Right cardiac atrium (tissue), 5 donors: ENCODE measurements at regions not wholly inside any gene's neighbourhood (a gene's known extent, or its start where the extent isn't known, plus 50 kb on each side); places are given as distances from the start of the nearest gene placed in this dataset.
"Not testable (repeated sequence)": the region's sequence is repeated elsewhere in the genome, so short reads cannot be mapped to it uniquely, and the experiment has no call there.

ENCODE experiments used
- ATAC-seq, 2 donors: fragments of 200-7000 bp; cut with Tn5 transposase; one replicate each; pipeline versions ENCODE4 v1.8.0 to v1.9.1; 2020; ENCODE audit warnings: moderate library complexity in 2 of 2, mild to moderate bottlenecking in 1 of 2
- DNase-seq, 3 donors: peaks; one replicate each; pipeline ENCODE4 v3.0.0-alpha.2; 2020
- H3K27ac ChIP-seq: one replicate; pipeline ENCODE4 v1.5.1; 2013; ENCODE audit warnings: mild to moderate bottlenecking, low read length, control low read depth, moderate library complexity
- H3K27me3 ChIP-seq: one replicate; pipeline ENCODE4 v1.6.1; 2013; ENCODE audit not compliant: control insufficient read depth, insufficient read depth
- H3K4me1 ChIP-seq: one replicate; pipeline ENCODE4 v1.6.1; 2013; ENCODE audit warnings: low read length; ENCODE audit not compliant: control insufficient read depth, insufficient read depth
- H3K4me3 ChIP-seq: one replicate; pipeline ENCODE4 v1.5.1; 2013; ENCODE audit warnings: low read length, control low read depth
- H3K9me3 ChIP-seq: one replicate; pipeline ENCODE4 v1.6.1; 2013; ENCODE audit warnings: low read length; ENCODE audit not compliant: control insufficient read depth
- WGBS: extraction: QIAGEN DNeasy Blood & Tissue Kit; methylation state at CpG from one replicate; pipeline ENCODE4 v1.1.7; 2013; 5-methylcytosine and 5-hydroxymethylcytosine counted together
- intact Hi-C, 4 donors: fragments of 100-400 bp; cut with DNase I; formaldehyde crosslinking; loops; one replicate each; pipeline versions ENCODE4 v1.11.0 to v1.14.0; 2022 to 2023
- donor health status: healthy with polysubstance abuse.
- donor health status: DM: no; HTN: yes; CAD: no.
- donor health status: DM: no; HTN: no; CAD: no.
- donor health status: DM: no; HTN: yes; CAD: no; lungs with severe emphysema.
- donor health status: DM: yes; HTN: yes; CAD: no.

DNA sequence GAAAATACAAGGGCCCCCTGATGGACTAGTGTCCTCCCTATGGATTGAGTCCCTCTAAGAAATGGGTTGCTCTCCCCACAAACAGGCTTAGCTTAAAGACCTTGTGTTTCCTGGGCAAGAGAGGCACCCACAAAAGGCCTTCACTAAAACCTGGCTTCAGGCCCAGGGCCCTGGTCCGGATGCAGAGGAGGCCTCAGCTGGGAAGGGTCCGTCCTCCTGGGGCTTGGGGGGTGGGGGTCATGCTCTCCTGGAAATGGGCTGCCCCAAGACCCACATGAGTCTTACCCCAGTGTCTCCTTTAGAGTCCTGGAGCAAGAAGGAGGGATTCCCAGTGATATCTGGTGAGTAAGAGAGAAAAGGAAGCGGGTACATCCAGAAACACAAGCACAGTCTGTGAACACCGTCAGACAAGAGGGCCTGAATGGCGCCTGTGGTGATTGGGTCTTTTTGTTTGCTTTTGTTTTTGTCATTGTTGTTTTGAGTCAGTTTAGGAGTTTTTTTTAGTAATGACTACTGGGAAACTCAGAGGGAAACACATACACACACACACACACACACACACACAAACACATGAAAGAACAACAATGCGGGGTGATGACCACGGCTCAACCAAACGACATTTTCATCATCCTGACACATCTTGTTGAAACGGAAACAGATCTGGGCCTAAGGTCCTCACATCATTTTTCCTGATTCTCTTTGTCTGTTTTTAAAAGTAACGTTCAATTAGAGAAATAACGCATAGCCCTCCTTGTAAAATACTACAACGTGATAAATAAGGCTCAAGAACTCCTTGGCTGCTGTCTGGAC, 292.3 kb downstream of the BCL2L11 start:
- H3K27me3 ChIP-seq, H3K4me3 ChIP-seq, H3K27ac ChIP-seq, H3K9me3 ChIP-seq, H3K4me1 ChIP-seq, intact Hi-C loops, ATAC-seq, DNase-seq: not testable (repeated sequence)
- 86% methylated on average over 12 of the region's 12 CpGs for WGBS

- H3K27ac ChIP-seq, H3K4me3 ChIP-seq, H3K9me3 ChIP-seq, H3K4me1 ChIP-seq, H3K27me3 ChIP-seq, ATAC-seq, DNase-seq, intact Hi-C loops: not testable (repeated sequence)
- WGBS = 87% methylated on average over 5 of the region's 5 CpGs
Measured at GRCh38 chr2:111413950-111414349, 293.2 kb downstream of the BCL2L11 start.

- H3K4me1 ChIP-seq, ATAC-seq, H3K27ac ChIP-seq, H3K9me3 ChIP-seq, H3K27me3 ChIP-seq, intact Hi-C loops, DNase-seq, H3K4me3 ChIP-seq: not testable (repeated sequence)
- WGBS = 75% methylated on average over 14 of the region's 24 CpGs
Measured at GRCh38 chr2:111415765-111416743, 295.3 kb downstream of the BCL2L11 start.

GRCh38 chr2:111417026-111417425, 296.3 kb downstream of the BCL2L11 start:
- H3K4me3 ChIP-seq, DNase-seq, ATAC-seq, H3K27me3 ChIP-seq, H3K4me1 ChIP-seq, intact Hi-C loops, H3K27ac ChIP-seq, H3K9me3 ChIP-seq: not testable (repeated sequence)

GRCh38 chr2:111418091-111418875, 297.6 kb downstream of the BCL2L11 start:
- H3K4me1 ChIP-seq, H3K27me3 ChIP-seq, ATAC-seq, DNase-seq, H3K4me3 ChIP-seq, intact Hi-C loops, H3K9me3 ChIP-seq, H3K27ac ChIP-seq: not testable (repeated sequence)
- WGBS = 56% methylated on average over 2 of the region's 6 CpGs

DNA sequence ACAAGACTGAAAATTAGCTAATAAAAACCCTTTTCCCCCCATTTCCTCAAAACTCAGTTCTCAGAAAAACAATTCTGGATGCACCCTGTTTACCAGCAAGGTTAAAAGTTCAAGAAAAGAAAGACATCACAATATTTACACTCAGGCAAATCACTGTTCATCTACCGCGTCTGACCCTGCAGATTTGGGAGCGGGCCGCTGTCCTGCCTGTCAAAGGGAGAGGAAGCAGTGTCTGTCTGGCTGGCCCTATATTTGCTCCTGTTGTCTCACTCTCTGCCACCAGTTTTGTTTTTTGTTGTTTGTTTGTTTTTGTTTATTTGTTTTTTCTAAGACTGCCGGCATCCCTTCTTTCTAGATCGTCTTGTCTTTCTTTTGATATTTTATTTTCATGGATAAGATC, 299.4 kb downstream of the BCL2L11 start:
- H3K4me1 ChIP-seq, H3K9me3 ChIP-seq, ATAC-seq, H3K27ac ChIP-seq, DNase-seq, intact Hi-C loops, H3K4me3 ChIP-seq, H3K27me3 ChIP-seq: not testable (repeated sequence)
- WGBS = 92% methylated on average over 4 of the region's 6 CpGs

GRCh38 chr2:111420835-111421234, 300.1 kb downstream of the BCL2L11 start:
- H3K27me3 ChIP-seq, DNase-seq, H3K27ac ChIP-seq, H3K9me3 ChIP-seq, H3K4me1 ChIP-seq, ATAC-seq, intact Hi-C loops, H3K4me3 ChIP-seq: not testable (repeated sequence)
- WGBS = 75% methylated on average over 3 of the region's 3 CpGs

DNA sequence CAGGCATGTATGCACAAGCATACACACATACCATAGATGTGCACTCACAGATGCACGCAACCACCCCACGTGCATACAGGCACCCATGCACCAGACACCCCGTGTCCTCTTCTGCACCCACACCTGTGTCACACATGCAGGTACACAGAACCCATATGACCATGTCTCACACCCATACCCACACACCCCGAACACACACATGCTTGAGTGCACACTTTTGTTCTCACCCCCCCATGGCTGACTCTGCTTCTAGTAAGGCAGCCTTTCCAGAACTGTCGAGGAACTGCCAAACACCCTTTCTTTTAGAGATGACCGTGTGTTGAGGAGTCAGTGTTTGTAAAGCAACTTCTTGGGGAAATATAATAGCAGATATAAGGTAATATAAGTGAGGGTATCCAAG, 301.2 kb downstream of the BCL2L11 start:
- H3K27me3 ChIP-seq, H3K9me3 ChIP-seq, H3K4me1 ChIP-seq, intact Hi-C loops, H3K27ac ChIP-seq, H3K4me3 ChIP-seq, ATAC-seq, DNase-seq: not testable (repeated sequence)
- WGBS = 99% methylated on average over 4 of the region's 6 CpGs

DNA sequence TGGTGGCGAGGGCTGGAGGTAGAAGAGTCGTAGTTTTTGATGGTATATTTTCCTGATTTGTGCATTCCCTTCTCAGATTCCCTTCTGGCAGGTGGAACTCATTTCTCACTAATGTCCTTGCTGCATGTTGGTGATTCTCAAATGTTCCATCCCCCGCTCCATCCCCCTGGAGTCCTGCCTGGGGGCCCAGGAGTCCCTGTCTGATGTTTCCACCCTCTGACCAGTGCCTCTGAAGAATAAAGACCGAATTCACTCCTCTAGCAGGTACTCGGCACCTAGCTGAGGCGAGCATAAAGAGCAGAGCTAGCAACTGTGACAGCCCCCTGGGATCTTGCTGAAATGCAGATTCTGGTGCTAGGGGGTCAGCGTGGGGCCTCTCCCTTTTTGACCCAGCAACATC, 301.8 kb downstream of the BCL2L11 start:
- H3K4me3 ChIP-seq, H3K4me1 ChIP-seq, H3K9me3 ChIP-seq, H3K27me3 ChIP-seq, H3K27ac ChIP-seq, DNase-seq, ATAC-seq, intact Hi-C loops: not testable (repeated sequence)
- 97% methylated on average over 7 of the region's 7 CpGs for WGBS

DNA sequence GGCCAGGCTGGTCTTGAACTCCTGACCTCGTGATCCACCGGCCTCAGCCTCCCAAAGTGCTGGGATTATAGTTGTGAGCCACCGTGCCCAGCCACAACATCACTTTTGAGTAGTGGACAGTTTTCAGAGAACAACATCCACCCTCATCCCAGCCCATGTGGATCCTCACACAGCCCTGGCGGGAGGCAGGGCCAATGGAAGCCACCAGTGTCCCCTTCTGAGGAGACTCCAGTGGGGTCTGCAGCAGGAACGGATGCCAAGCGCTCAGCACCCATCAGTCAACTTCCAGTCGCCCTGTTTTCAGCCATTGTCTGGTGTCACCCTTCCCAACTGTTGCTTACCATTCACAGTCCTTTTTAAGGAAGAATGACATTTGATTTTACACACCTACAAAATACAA, 302.5 kb downstream of the BCL2L11 start:
- DNase-seq, H3K4me1 ChIP-seq, H3K27ac ChIP-seq, intact Hi-C loops, H3K9me3 ChIP-seq, H3K27me3 ChIP-seq, H3K4me3 ChIP-seq, ATAC-seq: not testable (repeated sequence)
- 93% methylated on average over 7 of the region's 7 CpGs for WGBS
